ENCODE measurements at regions not wholly inside any gene's neighbourhood (a gene's known extent, or its start where the extent isn't known, plus 50 kb on each side); places are given as distances from the start of the nearest gene placed in this dataset.

GRCh38 chr6:6736791-6737654 is 148.5 kb downstream of the LY86 start:
- H3K4me3 Mint-ChIP-seq, result peak overlapping the region in 1 of 2 experiments; percentile 16; a peak in 1 of 5 replicates

More at GRCh38 chr6:6736791-6737654, 148.5 kb downstream of the LY86 start:
- H3K4ac ChIP-seq (ENCODE audit: low read depth, low read length), result no peak overlapping the region
- no peak overlapping the region for H3K56ac ChIP-seq (ENCODE audit: insufficient read length, low read depth, low read length)
- no peak overlapping the region for H2AK5ac ChIP-seq (ENCODE audit: insufficient read length, low read length)
- H3K9ac ChIP-seq (ENCODE audit: extremely low read depth, insufficient read length, low read length), result no peak overlapping the region
- peaks cover 4% of the 10 kb centered on the region; the same call in 1 of the 2 replicates for H3K27me3 Mint-ChIP-seq (ENCODE audit: low read depth)
- peak; percentile 88 for DNase-seq
- H3K79me1 ChIP-seq (ENCODE audit: insufficient read depth, low read depth, low read length, poor library complexity, severe bottlenecking), result no peaks in the 10 kb centered on the region
- no peaks in the 10 kb centered on the region for H3K27me3 ChIP-seq (ENCODE audit: insufficient read depth, low read length)
- no peaks in the 10 kb centered on the region for H4K20me1 ChIP-seq (ENCODE audit: control insufficient read depth, insufficient read depth, insufficient read length)
- no peaks in the 10 kb centered on the region; a peak in 1 of 5 replicates for H3K9me3 Mint-ChIP-seq
- no peak overlapping the region for H3K23ac ChIP-seq (ENCODE audit: insufficient read length, low read depth, low read length)
- H3K18ac ChIP-seq (ENCODE audit: insufficient read length, low read depth, low read length), result peak overlapping the region; percentile 70
- no peak overlapping the region for H4K8ac ChIP-seq (replicated peaks; ENCODE audit: insufficient read length, low read depth, low read length)
- no peak overlapping the region for H2BK120ac ChIP-seq (ENCODE audit: low read depth, low read length, poor library complexity, severe bottlenecking)
- H3T11ph ChIP-seq (ENCODE audit: low read length), result no peak overlapping the region
- H3K14ac ChIP-seq (ENCODE audit: insufficient read depth, low read length), result no peak overlapping the region
- H3K27ac Mint-ChIP-seq, result peak overlapping the region in 1 of 3 experiments; percentile 51; a peak in 2 of 7 replicates
- no peak overlapping the region for H2BK5ac ChIP-seq (ENCODE audit: insufficient read length, low read length)
- no peak overlapping the region for H2BK12ac ChIP-seq (ENCODE audit: insufficient read length, low read depth, low read length)
- H3K36me3 Mint-ChIP-seq (ENCODE audit: insufficient read depth in 1 of 3, low read depth in 3 of 3), result no peaks in the 10 kb centered on the region
- H2AFZ ChIP-seq (ENCODE audit: low read length), result no peak overlapping the region
- no peaks in the 10 kb centered on the region for H3K23me2 ChIP-seq (ENCODE audit: insufficient read length, low read depth, low read length, poor library complexity, severe bottlenecking)
- no peaks in the 10 kb centered on the region for H3K79me2 ChIP-seq (ENCODE audit: insufficient read depth, low read length)
- no peak overlapping the region for H3K27ac ChIP-seq (ENCODE audit: insufficient read length, low read depth, low read length)
- no peak overlapping the region for H2BK15ac ChIP-seq (ENCODE audit: low read depth, low read length)
- H3K9me3 ChIP-seq (ENCODE audit: control insufficient read depth, low read depth, low read length), result no peaks in the 10 kb centered on the region
- TF ChIP-seq, protein P1, sequence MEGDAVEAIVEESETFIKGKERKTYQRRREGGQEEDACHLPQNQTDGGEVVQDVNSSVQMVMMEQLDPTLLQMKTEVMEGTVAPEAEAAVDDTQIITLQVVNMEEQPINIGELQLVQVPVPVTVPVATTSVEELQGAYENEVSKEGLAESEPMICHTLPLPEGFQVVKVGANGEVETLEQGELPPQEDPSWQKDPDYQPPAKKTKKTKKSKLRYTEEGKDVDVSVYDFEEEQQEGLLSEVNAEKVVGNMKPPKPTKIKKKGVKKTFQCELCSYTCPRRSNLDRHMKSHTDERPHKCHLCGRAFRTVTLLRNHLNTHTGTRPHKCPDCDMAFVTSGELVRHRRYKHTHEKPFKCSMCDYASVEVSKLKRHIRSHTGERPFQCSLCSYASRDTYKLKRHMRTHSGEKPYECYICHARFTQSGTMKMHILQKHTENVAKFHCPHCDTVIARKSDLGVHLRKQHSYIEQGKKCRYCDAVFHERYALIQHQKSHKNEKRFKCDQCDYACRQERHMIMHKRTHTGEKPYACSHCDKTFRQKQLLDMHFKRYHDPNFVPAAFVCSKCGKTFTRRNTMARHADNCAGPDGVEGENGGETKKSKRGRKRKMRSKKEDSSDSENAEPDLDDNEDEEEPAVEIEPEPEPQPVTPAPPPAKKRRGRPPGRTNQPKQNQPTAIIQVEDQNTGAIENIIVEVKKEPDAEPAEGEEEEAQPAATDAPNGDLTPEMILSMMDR (conservative IDR thresholded peaks at IDR 0.05), result no peak
- WGBS (ENCODE audit: extremely low coverage, insufficient read length, low lambda C conversion rate), result no CpG with 5 or more reads among the region's 34 CpGs
- H2BK20ac ChIP-seq (ENCODE audit: low read depth, low read length, poor library complexity, severe bottlenecking), result no peak overlapping the region
- peak overlapping the region; percentile 35 for H4K5ac ChIP-seq (ENCODE audit: insufficient read length, low read depth, low read length)
- H4K91ac ChIP-seq (ENCODE audit: insufficient read length, low read depth, low read length), result no peak overlapping the region
- H3K4me1 ChIP-seq (ENCODE audit: insufficient read depth, low read length), result peaks cover 4% of the 10 kb centered on the region; the same call in 1 of the 2 replicates
- H3K4me1 Mint-ChIP-seq, result peaks cover 25 to 33% of the 10 kb centered on the region in 2 experiments
- H3K4me2 ChIP-seq (ENCODE audit: insufficient read depth, insufficient read length, low read length), result peak overlapping the region; percentile 33
